Stimulated activated CD4-positive, alpha-beta T cell treated with anti-CD3 and anti-CD28 coated beads, Interleukin-1b, Interleukin-23, amount 100 ng/mL, for 48 hours (primary cell): ENCODE measurements at regions not wholly inside any gene's neighbourhood (a gene's known extent, or its start where the extent isn't known, plus 50 kb on each side); places are given as distances from the start of the nearest gene placed in this dataset.

Experiments
- DNase-seq: peaks from one replicate; pipeline ENCODE4 v3.0.0-alpha.2; 2020

- no peak for DNase-seq
Observed at GRCh38 chr22:47444746-47445065, 682.3 kb downstream of the TBC1D22A start.

GRCh38 chr22:47443836-47444745 lies 681.6 kb downstream of the TBC1D22A start:
- no peak for DNase-seq

- DNase-seq: no peak
Observed at GRCh38 chr22:47442821-47443220, 680.4 kb downstream of the TBC1D22A start.

- no peak for DNase-seq
Observed at GRCh38 chr22:47439643-47440265, 677.3 kb downstream of the TBC1D22A start.

- DNase-seq: no peak
Observed at GRCh38 chr22:47437636-47438035, 675.2 kb downstream of the TBC1D22A start.

GRCh38 chr22:47437110-47437509 lies 674.7 kb downstream of the TBC1D22A start:
- DNase-seq: no peak

- no peak for DNase-seq
Observed at GRCh38 chr22:47435826-47436225, 673.4 kb downstream of the TBC1D22A start.

- DNase-seq: no peak
Observed at GRCh38 chr22:47435204-47435487, 672.7 kb downstream of the TBC1D22A start.

- no peak for DNase-seq
Observed at GRCh38 chr22:47434336-47435203, 672.1 kb downstream of the TBC1D22A start.

- DNase-seq: no peak
Observed at GRCh38 chr22:47433627-47434026, 671.2 kb downstream of the TBC1D22A start.

- no peak for DNase-seq
Observed at GRCh38 chr22:47432683-47433082, 670.2 kb downstream of the TBC1D22A start.

GRCh38 chr22:47423861-47424820 lies 661.7 kb downstream of the TBC1D22A start:
- no peak for DNase-seq

- no peak for DNase-seq
Observed at GRCh38 chr22:47423266-47423665, 660.8 kb downstream of the TBC1D22A start.

GRCh38 chr22:47422736-47423135 lies 660.3 kb downstream of the TBC1D22A start:
- no peak for DNase-seq

GRCh38 chr22:47421846-47422245 lies 659.4 kb downstream of the TBC1D22A start:
- no peak for DNase-seq

- DNase-seq: no peak
Observed at GRCh38 chr22:47420211-47420610, 657.8 kb downstream of the TBC1D22A start.

- DNase-seq: no peak
Observed at GRCh38 chr22:47419239-47419638, 656.8 kb downstream of the TBC1D22A start.

- no peak for DNase-seq
Observed at GRCh38 chr22:47417699-47418098, 655.2 kb downstream of the TBC1D22A start.

- no peak for DNase-seq
Observed at GRCh38 chr22:47411006-47411405, 648.6 kb downstream of the TBC1D22A start.

- DNase-seq: no peak
Observed at GRCh38 chr22:47409539-47410275, 647.3 kb downstream of the TBC1D22A start.

- DNase-seq: no peak
Observed at GRCh38 chr22:47408409-47408808, 646.0 kb downstream of the TBC1D22A start.
